Stimulated activated naive CD8-positive, alpha-beta T cell treated with anti-CD3 and anti-CD28 coated beads, Interleukin-15, amount 100 ng/mL, for 72 hours (primary cell): ENCODE measurements at regions not wholly inside any gene's neighbourhood (a gene's known extent, or its start where the extent isn't known, plus 50 kb on each side); places are given as distances from the start of the nearest gene placed in this dataset.

Source experiments
- ATAC-seq: fragments of 150-1000 bp; cut with Tn5 transposase; 2 replicates; pipeline ENCODE4 v1.10.0; 2021; ENCODE audit warnings: mild to moderate bottlenecking, moderate library complexity
- DNase-seq, 2 donors: peaks; one replicate each; pipeline ENCODE4 v3.0.0; 2021 to 2022
- H3K27ac Mint-ChIP-seq, 2 donors: one replicate each; pipeline ENCODE4 v1.8.0; 2022; ENCODE audit warnings: mild to moderate bottlenecking in 2 of 2, mixed read lengths in 2 of 2, moderate library complexity in 2 of 2
- H3K27me3 Mint-ChIP-seq: one replicate; pipeline ENCODE4 v1.8.0; 2022; ENCODE audit warnings: mixed read lengths
- H3K4me1 Mint-ChIP-seq: one replicate; pipeline ENCODE4 v1.8.0; 2022; ENCODE audit warnings: mild to moderate bottlenecking, mixed read lengths
- H3K4me3 Mint-ChIP-seq, 2 donors: one replicate each; pipeline ENCODE4 v1.8.0; 2022; ENCODE audit warnings: mild to moderate bottlenecking in 2 of 2, mixed read lengths in 2 of 2, moderate library complexity in 1 of 2
- H3K9me3 Mint-ChIP-seq, 2 donors: one replicate each; pipeline ENCODE4 v1.8.0; 2022; ENCODE audit warnings: mixed read lengths in 2 of 2

DNA sequence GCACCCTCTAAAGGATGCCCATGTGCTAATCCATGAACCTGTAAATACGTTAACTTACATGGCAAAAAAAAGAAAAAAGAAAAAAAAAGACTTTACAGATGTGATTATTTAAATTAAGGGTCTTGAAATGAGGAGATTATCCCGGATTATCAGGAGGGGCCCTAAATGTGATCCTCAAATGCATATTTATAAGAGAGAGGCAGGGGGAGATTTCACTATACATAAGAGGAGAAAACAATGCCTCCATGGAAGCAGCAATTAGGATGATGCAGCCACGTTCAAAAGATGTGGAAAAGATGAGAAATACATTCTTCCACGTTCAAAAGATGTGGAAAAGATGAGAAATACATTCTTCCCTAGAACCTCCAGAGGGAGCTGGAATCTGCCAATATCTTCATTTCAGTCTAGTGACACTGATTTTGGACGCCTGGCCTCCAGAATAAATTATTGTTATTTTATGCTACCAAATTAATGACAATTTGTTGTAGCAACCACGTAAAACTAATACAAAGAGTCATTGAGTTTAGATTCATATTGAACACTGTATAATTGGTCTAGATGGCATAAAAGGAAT is 328.4 kb upstream of the GNAI1 start:
- no peak for ATAC-seq
- Mint-ChIP-seq H3K27ac (no peak overlapping the region), H3K9me3 (peaks cover 6 to 8% of the 10 kb centered on the region in 2 donors), H3K4me1 (no peaks in the 10 kb centered on the region), H3K4me3 (no peak overlapping the region), H3K27me3 (no peaks in the 10 kb centered on the region)
- no peak for DNase-seq

DNA sequence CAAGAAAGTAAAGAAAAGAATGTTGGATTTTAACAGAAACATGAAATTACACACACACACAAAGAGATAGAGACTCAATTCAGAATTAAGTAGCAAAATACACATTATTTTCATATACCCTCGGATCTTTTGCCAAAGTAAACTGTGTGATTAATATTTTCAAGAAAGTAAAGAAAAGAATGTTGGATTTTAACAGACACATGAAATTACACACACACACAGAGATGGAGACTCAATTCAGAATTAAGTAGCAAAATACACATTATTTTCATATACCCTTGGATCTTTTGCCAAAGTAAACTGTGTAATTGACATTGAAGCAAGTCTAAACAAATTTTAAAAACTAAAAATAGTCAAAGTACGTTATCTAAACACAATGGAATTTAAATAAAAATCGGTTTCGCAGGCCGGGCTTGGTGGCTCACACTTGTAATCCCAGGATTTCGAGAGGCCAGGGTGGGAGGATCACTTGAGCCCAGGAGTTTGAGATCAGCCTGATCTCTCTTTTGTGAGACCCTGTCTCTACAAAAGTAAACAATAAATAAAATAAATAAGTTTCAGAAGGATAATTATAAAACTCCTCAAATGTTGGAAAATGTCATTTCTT is 337.3 kb upstream of the MAGI2 start:
- peaks cover 4% of the 10 kb centered on the region for H3K4me1 Mint-ChIP-seq
- no peaks in the 10 kb centered on the region for H3K9me3 Mint-ChIP-seq
- no peaks in the 10 kb centered on the region for H3K27me3 Mint-ChIP-seq
- no peak overlapping the region for H3K4me3 Mint-ChIP-seq
- DNase-seq (no peak), ATAC-seq (no peak)
- H3K27ac Mint-ChIP-seq, result no peak overlapping the region

DNA sequence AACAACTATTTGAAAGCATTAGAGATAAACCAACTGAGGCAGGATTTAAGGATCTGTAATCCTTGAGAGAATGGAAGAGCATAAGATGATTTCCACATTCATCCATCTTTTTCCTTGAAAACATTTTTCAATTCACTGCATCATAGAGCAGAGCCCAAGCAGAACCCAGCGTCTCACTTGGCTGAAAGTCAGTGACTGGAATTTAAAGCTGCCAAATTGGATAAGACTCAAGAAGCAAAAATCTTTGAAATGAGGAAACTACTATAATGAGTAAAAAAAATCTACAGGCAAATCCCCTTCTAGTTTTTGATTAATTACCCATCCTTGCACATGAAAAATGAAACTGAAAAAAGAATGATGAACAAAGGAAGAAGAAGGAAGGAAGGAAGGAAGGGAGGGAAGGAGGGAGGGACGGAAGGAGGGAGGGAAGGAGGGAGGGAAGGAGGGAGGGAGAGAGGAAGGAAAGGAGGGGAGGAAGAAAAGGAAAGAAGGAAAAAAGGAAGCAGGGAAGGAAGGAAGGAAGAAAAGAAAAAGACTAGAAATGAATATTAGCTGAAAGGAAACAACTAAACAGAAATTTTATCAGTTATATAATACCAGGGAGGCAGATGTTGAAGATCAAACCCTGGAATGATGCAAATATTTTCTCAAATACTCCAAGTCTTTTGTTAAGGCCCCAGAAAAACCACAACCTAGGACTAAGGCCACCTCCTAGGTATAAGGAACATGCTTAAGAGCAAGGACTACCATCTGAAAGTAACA is 336.3 kb upstream of the MAGI2 start:
- no peak for ATAC-seq
- Mint-ChIP-seq H3K4me3 (no peak overlapping the region), H3K27me3 (no peaks in the 10 kb centered on the region), H3K27ac (no peak overlapping the region), H3K9me3 (no peaks in the 10 kb centered on the region), H3K4me1 (peaks cover 4% of the 10 kb centered on the region)
- no peak for DNase-seq

DNA sequence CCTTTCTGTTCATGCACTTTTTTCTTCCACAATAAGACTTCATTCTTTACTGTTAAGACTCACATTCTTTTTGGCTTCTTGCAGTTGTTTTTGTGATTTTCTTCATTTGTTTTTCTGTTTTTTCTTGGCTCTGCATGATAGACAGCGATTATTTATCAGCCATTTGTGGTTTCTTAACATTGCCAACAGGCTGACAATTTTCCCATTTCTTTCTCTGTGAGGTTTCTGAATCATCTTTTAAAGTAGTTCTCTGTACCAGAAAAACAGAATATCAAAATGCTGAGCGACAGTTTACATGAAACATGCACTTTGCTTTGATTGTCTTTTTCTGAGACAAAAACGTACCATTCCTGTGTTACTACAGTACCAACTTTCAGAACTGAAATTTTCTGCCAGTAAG is 334.2 kb upstream of the MAGI2 start:
- peaks cover 4% of the 10 kb centered on the region for H3K4me1 Mint-ChIP-seq
- no peak overlapping the region for H3K4me3 Mint-ChIP-seq
- H3K9me3 Mint-ChIP-seq, result no peaks in the 10 kb centered on the region
- no peaks in the 10 kb centered on the region for H3K27me3 Mint-ChIP-seq
- ATAC-seq (no peak), DNase-seq (no peak)
- H3K27ac Mint-ChIP-seq, result no peak overlapping the region

DNA sequence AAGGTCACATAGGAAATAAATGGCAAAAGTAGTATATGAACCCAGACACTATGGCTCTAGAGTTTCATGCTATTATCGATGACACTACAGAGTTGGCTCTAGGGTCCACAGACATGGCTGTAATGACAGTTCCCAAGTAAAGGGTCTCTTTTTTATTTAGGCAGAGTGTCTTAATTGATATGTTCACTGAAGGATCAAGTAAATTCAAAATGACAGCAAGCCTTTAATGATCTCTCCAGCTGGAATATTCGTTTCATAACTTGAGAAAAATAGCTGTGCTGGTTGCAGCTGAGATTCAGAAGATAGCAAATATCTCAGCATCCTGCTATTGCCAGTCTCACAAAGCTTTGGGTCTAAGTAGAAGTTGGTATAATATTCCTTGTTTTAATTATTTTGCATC is 333.6 kb upstream of the MAGI2 start:
- H3K4me1 Mint-ChIP-seq, result peaks cover 4% of the 10 kb centered on the region
- H3K9me3 Mint-ChIP-seq, result no peaks in the 10 kb centered on the region
- H3K4me3 Mint-ChIP-seq, result no peak overlapping the region
- ATAC-seq (no peak), DNase-seq (no peak)
- H3K27ac Mint-ChIP-seq, result no peak overlapping the region
- no peaks in the 10 kb centered on the region for H3K27me3 Mint-ChIP-seq

DNA sequence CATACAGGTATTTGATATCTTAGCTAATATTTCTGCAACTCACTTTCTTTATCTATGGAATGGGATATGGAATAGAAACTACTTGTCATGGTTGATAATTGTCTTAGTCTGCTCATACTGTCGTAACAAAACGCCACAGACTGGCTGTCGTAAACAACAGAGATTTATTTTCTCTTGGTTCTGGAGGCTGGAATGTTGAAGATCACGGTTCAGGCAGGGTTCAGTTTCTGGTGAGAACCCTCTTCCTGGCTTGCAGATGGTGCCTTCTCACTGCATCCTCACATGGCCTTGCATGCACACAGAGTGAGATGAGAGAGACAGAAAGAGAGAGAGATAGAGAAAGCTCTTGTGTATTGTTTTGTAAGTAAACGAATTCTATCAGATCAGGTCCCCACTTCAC is 332.7 kb upstream of the MAGI2 start:
- Mint-ChIP-seq H3K27me3 (no peaks in the 10 kb centered on the region), H3K9me3 (no peaks in the 10 kb centered on the region), H3K27ac (no peak overlapping the region), H3K4me1 (peaks cover 4% of the 10 kb centered on the region), H3K4me3 (no peak overlapping the region)
- no peak for ATAC-seq
- DNase-seq, result no peak

DNA sequence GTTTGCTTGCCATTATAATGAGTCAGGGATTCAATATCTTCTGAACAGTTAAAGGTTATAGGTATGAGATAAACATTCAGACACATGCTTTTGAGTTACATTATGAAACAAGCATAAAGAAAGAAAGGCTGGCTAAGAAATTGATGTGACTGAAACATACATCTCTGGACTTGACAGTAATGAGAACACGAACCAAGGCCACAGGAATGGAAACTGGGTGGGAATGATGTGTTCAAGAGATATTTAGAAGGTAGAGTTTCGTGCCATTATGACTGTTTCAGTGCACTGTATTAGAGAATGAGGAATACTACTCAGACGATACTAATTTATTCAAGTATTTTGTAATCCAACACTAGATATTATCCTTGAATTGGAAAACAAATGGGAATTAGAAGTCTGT is 332.1 kb upstream of the MAGI2 start:
- Mint-ChIP-seq H3K27ac (no peak overlapping the region), H3K4me3 (no peak overlapping the region), H3K27me3 (no peaks in the 10 kb centered on the region), H3K4me1 (peaks cover 4% of the 10 kb centered on the region), H3K9me3 (no peaks in the 10 kb centered on the region)
- ATAC-seq, result no peak
- no peak for DNase-seq

DNA sequence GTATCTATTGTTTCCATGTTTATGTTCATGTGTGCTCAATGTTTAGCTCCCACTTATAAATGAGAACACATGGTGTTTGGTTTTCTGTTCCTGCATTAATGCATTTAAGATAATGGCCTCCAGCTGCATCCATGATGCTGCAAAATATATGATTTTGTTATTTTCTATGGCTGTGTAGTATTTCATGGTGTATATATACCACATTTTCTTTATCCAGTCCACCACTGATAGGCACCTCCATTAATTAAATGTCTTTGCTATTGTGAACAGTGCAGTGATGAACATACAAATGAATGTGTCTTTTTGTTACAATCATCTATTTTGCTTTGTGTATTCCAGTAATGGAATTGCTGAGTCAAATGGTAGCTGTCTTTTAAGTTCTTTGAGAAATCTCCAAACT is 329.4 kb upstream of the MAGI2 start:
- Mint-ChIP-seq H3K9me3 (no peaks in the 10 kb centered on the region), H3K27ac (peak overlapping the region in 1 of 2 donors; percentile 12), H3K4me1 (no peaks in the 10 kb centered on the region), H3K27me3 (no peaks in the 10 kb centered on the region), H3K4me3 (no peak overlapping the region)
- ATAC-seq, result no peak
- no peak for DNase-seq

DNA sequence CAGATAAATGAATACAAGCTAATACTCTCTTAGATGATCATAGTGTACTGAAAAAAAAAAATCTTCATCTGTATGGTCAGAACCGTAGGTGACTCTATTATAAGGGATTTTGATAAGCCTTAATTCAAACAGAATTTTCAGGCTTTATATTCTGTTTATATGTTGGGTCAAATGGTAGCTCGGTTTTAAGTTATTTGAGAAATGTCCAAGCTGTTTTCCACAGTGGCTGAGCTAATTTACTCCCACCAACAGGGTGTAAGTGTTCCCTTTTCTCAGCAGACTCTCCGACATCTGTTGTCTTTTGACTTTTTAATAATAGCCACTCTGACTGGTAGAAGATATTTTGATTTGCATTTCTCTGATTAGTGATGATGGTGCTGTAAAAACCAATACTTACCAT is 328.8 kb upstream of the MAGI2 start:
- DNase-seq (no peak), ATAC-seq (no peak)
- Mint-ChIP-seq H3K27ac (no peak overlapping the region), H3K27me3 (no peaks in the 10 kb centered on the region), H3K9me3 (no peaks in the 10 kb centered on the region), H3K4me3 (no peak overlapping the region), H3K4me1 (no peaks in the 10 kb centered on the region)

DNA sequence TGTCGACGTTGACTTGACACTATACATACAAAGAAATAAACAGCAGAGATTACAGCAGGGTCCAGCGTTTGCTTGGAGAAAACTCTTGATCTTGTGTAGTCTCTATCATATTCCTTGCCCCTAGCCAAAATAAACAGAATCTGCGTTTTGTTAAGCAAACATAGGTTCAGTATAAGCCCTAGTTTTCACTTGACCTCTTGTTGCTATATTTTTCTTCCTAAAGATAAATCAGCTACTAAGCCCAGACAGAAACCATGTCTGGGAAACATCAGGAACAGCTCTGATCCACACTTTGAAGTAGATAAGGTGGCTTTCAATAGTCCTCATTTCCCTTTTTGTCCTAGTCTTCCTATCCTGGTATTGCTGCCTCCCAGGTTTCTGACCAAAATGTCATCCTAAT is 328.2 kb upstream of the MAGI2 start:
- Mint-ChIP-seq H3K27me3 (no peaks in the 10 kb centered on the region), H3K4me1 (no peaks in the 10 kb centered on the region), H3K4me3 (no peak overlapping the region), H3K27ac (no peak overlapping the region), H3K9me3 (no peaks in the 10 kb centered on the region)
- ATAC-seq (no peak), DNase-seq (no peak)

DNA sequence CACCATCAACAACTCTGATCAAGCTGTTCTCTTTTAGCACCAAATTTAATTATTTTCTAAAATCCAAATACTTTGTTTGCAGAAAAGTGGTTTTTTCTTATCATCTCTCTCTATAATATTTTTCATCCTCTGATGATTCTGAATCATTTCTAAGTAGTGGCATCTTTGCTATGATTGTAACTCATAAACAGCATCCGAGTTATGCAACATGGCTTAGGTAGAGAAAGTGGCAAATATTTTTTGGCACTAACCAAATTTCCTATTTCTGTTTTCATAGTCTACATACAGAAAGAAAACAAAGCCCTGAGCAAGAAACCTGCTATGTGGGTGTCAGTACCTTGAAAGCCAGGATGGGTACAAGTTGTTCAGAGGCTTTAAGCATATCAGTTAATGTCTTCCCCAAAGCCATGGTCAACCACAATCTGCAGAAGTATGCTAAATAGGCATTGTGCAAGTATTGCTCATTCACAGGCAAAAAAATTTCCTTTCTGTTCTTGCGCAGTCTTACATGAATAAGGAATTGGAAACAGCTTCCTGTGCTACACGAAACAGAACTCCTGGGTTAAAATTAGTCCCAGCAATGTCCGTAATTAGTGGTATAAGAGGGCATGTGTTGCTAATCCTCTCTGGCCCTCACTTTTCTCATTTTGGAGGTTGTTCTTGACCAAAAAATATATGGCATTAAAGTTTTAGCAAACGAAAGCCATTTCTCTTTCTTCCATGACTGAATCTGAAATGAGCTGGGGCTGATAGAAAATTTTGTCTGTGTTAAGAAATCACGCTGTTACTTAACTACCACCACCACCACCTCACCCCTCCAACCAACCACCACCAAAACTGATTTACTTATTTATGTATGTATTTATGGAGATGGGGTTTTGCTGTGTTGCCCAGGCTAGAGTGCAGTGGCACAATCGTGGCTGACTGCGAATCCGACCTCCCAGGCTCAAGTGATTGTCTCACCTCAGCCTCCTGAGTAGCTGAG is 325.6 kb upstream of the MAGI2 start:
- Mint-ChIP-seq H3K27ac (no peak overlapping the region), H3K9me3 (no peaks in the 10 kb centered on the region), H3K27me3 (no peaks in the 10 kb centered on the region), H3K4me1 (no peaks in the 10 kb centered on the region), H3K4me3 (no peak overlapping the region)
- DNase-seq, result no peak
- ATAC-seq, result no peak

DNA sequence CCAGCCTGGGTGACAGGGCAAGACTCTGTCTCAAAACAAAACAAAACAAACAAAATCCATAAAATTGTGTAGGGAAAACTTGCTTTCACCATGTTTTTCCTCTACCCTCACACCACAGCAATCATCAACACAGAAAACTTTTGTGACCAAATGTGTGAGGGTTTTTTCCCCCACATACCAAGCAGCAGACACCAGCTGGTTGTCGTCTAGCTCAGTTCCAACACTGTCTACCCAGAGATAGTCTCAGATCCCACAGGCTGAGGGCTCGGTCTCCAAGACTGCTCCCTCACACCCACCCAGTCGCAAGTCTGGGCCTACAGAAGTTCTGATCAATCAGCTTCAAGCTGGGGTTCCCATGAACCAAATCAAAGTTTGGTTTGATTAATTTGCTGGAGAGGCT is 322.4 kb upstream of the MAGI2 start:
- ATAC-seq (no peak), DNase-seq (no peak)
- H3K27me3 Mint-ChIP-seq, result no peaks in the 10 kb centered on the region
- no peaks in the 10 kb centered on the region for H3K4me1 Mint-ChIP-seq
- no peak overlapping the region for H3K4me3 Mint-ChIP-seq
- H3K9me3 Mint-ChIP-seq, result no peaks in the 10 kb centered on the region
- H3K27ac Mint-ChIP-seq, result no peak overlapping the region

DNA sequence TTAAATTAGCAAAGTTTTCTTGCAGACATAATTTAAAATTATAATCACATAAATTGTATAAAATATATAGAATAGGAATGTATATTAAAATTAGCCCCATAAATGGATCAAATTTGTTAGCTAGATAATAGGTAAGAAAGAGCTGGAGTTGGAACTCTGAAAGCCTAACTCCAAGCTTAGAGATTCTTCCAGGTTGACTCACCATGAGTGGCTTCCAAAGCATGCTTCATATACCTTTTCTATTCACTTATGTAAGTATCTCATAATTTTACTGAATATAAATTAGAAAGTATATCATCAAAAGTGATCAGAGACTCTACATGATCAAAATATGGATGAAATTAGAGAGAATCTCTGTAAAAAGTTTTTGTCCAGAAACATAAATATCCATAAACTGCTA is 320.7 kb upstream of the MAGI2 start:
- no peak overlapping the region for H3K4me3 Mint-ChIP-seq
- H3K27ac Mint-ChIP-seq, result no peak overlapping the region
- no peaks in the 10 kb centered on the region for H3K27me3 Mint-ChIP-seq
- DNase-seq (no peak), ATAC-seq (no peak)
- no peaks in the 10 kb centered on the region for H3K9me3 Mint-ChIP-seq
- H3K4me1 Mint-ChIP-seq, result no peaks in the 10 kb centered on the region

DNA sequence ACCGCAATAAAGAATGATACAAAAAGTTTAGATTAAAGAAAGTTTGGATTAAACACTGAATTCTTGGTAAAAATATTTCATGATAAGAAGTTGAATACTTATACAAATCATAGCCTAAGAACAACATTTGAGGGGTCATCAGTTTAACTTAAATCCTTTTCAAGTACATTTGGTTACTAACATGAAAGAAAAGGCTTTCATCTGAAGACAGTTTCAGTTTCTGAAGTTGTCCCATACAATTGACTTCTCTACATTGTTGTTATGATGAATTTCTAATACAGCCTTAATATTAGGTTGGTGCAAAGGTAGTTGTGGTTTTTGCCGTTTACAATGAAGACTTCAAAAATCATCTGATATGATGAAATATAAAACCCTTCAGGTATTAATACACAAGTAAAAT is 317.5 kb upstream of the MAGI2 start:
- H3K9me3 Mint-ChIP-seq, result no peaks in the 10 kb centered on the region
- no peak for DNase-seq
- H3K4me3 Mint-ChIP-seq, result no peak overlapping the region
- H3K27ac Mint-ChIP-seq, result no peak overlapping the region
- peaks cover 4% of the 10 kb centered on the region for H3K4me1 Mint-ChIP-seq
- no peak for ATAC-seq
- no peaks in the 10 kb centered on the region for H3K27me3 Mint-ChIP-seq

DNA sequence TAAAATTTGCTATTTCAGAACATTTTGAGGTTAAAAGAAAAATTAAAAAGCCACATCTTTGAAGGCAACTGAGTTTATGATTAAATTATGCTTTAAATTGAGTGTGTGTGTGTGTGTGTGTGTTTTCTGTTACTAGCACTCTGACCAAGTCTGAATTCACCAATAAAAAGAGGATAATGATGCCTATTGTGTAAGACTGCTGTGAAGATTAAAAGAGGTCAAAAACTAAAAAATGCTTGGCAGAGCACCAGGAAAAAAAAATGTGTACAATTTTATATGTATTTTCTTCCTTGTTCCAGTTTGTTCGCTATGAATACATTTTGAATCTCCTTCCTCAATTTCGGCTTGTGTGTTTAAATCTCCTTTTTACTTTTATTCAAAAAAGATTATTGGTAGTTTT is 316.6 kb upstream of the MAGI2 start:
- H3K27ac Mint-ChIP-seq, result no peak overlapping the region
- DNase-seq (no peak), ATAC-seq (no peak)
- H3K27me3 Mint-ChIP-seq, result no peaks in the 10 kb centered on the region
- no peak overlapping the region for H3K4me3 Mint-ChIP-seq
- H3K4me1 Mint-ChIP-seq, result peaks cover 4% of the 10 kb centered on the region
- no peaks in the 10 kb centered on the region for H3K9me3 Mint-ChIP-seq
